ENCODE measurements at regions not wholly inside any gene's neighbourhood (a gene's known extent, or its start where the extent isn't known, plus 50 kb on each side); places are given as distances from the start of the nearest gene placed in this dataset.

- no TSS peak for BruUV-seq (replicated peaks)
- no peak for DNase-seq (ENCODE audit: low spot score)
- H3K27me3 ChIP-seq (replicated peaks; ENCODE audit: insufficient read depth, low read depth, low read length, poor library complexity), result no peaks in the 10 kb centered on the region
- no peak overlapping the region for H3K27ac ChIP-seq (ENCODE audit: low read depth, low read length, poor library complexity, severe bottlenecking)
- POLR2A ChIA-PET (ENCODE audit: low non-redundant PET), result no interaction called here
- intact Hi-C loops (cut with micrococcal nuclease; ENCODE audit: unreplicated experiment), result no loop called here
- H3K9me3 ChIP-seq (ENCODE audit: low read depth, low read length, poor library complexity, severe bottlenecking), result no peaks in the 10 kb centered on the region
- no peaks in the 10 kb centered on the region for H3K36me3 ChIP-seq (ENCODE audit: insufficient read depth, low read length, poor library complexity, severe bottlenecking)
- TF ChIP-seq EZH2 (IDR thresholded peaks at IDR 0.05; ENCODE audit: borderline replicate concordance, low read depth, low read length, poor library complexity, severe bottlenecking), result no peak
- TF ChIP-seq, protein P1, sequence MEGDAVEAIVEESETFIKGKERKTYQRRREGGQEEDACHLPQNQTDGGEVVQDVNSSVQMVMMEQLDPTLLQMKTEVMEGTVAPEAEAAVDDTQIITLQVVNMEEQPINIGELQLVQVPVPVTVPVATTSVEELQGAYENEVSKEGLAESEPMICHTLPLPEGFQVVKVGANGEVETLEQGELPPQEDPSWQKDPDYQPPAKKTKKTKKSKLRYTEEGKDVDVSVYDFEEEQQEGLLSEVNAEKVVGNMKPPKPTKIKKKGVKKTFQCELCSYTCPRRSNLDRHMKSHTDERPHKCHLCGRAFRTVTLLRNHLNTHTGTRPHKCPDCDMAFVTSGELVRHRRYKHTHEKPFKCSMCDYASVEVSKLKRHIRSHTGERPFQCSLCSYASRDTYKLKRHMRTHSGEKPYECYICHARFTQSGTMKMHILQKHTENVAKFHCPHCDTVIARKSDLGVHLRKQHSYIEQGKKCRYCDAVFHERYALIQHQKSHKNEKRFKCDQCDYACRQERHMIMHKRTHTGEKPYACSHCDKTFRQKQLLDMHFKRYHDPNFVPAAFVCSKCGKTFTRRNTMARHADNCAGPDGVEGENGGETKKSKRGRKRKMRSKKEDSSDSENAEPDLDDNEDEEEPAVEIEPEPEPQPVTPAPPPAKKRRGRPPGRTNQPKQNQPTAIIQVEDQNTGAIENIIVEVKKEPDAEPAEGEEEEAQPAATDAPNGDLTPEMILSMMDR (conservative IDR thresholded peaks at IDR 0.05; ENCODE audit: low read depth, low read length), result no peak
- CTCF ChIA-PET, result no interaction called here
- H3K4me3 ChIP-seq (ENCODE audit: low read depth, low read length, poor library complexity, severe bottlenecking), result no peak overlapping the region
- no peaks in the 10 kb centered on the region for H3K4me1 ChIP-seq (ENCODE audit: insufficient read depth, low read length, poor library complexity, severe bottlenecking)
These were observed 553.9 kb downstream of the TNS1 start for GRCh38 chr2:217448860-217449259.

DNA sequence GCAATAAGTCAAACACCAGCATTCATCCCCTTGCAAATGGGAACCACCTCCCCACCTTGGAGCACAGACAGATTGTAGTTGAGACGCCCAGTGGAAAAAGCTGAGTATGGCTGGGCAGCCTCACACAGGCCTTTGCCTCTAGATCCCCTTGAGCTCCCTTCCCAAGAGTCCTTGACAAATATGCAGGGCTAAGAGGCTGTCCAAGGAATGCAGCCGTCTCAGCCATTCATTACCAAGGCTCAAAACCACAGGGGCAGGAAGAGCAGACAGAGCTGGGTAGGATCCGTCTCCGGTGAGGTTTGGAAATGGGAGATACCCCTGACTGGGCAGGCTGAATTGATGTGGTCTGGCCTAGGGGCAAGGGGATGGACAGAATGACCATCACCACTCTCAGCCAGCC, 557.1 kb downstream of the TNS1 start:
- CTCF ChIA-PET, result no interaction called here
- H3K9me3 ChIP-seq (ENCODE audit: low read depth, low read length, poor library complexity, severe bottlenecking), result no peaks in the 10 kb centered on the region
- POLR2A ChIA-PET (ENCODE audit: low non-redundant PET), result interaction anchor here (0.6 kb wide), 1 partner anchor 261 kb away, joined by 9 read pairs; no protein-coding TSS in a partner anchor
- H3K4me1 ChIP-seq (ENCODE audit: insufficient read depth, low read length, poor library complexity, severe bottlenecking), result no peaks in the 10 kb centered on the region
- DNase-seq (ENCODE audit: low spot score), result no peak
- no peaks in the 10 kb centered on the region for H3K36me3 ChIP-seq (ENCODE audit: insufficient read depth, low read length, poor library complexity, severe bottlenecking)
- no TSS peak for BruUV-seq (replicated peaks)
- H3K4me3 ChIP-seq (ENCODE audit: low read depth, low read length, poor library complexity, severe bottlenecking), result no peak overlapping the region
- intact Hi-C loops (cut with micrococcal nuclease; ENCODE audit: unreplicated experiment), result no loop called here
- TF ChIP-seq, protein P1 (conservative IDR thresholded peaks at IDR 0.05; ENCODE audit: low read depth, low read length), result no peak
- TF ChIP-seq EZH2 (IDR thresholded peaks at IDR 0.05; ENCODE audit: borderline replicate concordance, low read depth, low read length, poor library complexity, severe bottlenecking), result no peak
- H3K27ac ChIP-seq (ENCODE audit: low read depth, low read length, poor library complexity, severe bottlenecking), result no peak overlapping the region
- H3K27me3 ChIP-seq (replicated peaks; ENCODE audit: insufficient read depth, low read depth, low read length, poor library complexity), result no peaks in the 10 kb centered on the region

DNA sequence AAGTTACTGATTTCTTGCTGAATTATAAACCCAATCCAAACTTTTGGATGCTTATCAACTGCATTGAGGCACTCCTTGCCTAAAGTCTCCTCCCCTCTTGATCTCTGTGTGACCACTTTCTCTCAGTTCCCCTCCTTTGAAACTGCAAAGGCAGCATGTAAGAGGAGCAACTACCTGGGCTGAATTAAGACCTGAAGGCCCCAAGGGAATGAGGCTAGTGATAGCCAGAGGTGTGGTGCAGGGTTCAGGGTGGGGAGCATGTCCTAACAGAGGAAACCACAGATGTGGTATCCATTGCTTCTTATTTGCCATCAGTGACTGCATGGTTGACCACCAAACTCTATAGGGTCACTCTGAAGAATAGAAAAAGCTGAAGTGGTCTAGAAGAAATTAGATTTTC, 557.9 kb downstream of the TNS1 start:
- TF ChIP-seq, protein P1 (conservative IDR thresholded peaks at IDR 0.05; ENCODE audit: low read depth, low read length), result no peak
- TF ChIP-seq EZH2 (IDR thresholded peaks at IDR 0.05; ENCODE audit: borderline replicate concordance, low read depth, low read length, poor library complexity, severe bottlenecking), result no peak
- Histone ChIP-seq H3K4me3 (ENCODE audit: low read depth, low read length, poor library complexity, severe bottlenecking) (no peak overlapping the region), H3K4me1 (ENCODE audit: insufficient read depth, low read length, poor library complexity, severe bottlenecking) (no peaks in the 10 kb centered on the region), H3K36me3 (ENCODE audit: insufficient read depth, low read length, poor library complexity, severe bottlenecking) (no peaks in the 10 kb centered on the region), H3K27me3 (replicated peaks; ENCODE audit: insufficient read depth, low read depth, low read length, poor library complexity) (no peaks in the 10 kb centered on the region), H3K9me3 (ENCODE audit: low read depth, low read length, poor library complexity, severe bottlenecking) (no peaks in the 10 kb centered on the region), H3K27ac (ENCODE audit: low read depth, low read length, poor library complexity, severe bottlenecking) (no peak overlapping the region)
- ChIA-PET POLR2A (ENCODE audit: low non-redundant PET) (no interaction called here), CTCF (no interaction called here)
- no TSS peak for BruUV-seq (replicated peaks)
- intact Hi-C loops (cut with micrococcal nuclease; ENCODE audit: unreplicated experiment), result no loop called here
- DNase-seq (ENCODE audit: low spot score), result no peak
